OCI-LY1 (cell line): ENCODE measurements at regions not wholly inside any gene's neighbourhood (a gene's known extent, or its start where the extent isn't known, plus 50 kb on each side); places are given as distances from the start of the nearest gene placed in this dataset.

ENCODE experiments used
- H2AFZ ChIP-seq: fragments of 200-600 bp; sonication (generic), shearing (Covaris generic); 2 replicates; pipeline ENCODE4 v1.6.0; 2014; ENCODE audit warnings: antibody characterized with exemption, mild to moderate bottlenecking, low read length
- H3F3A ChIP-seq: fragments of 200-600 bp; sonication (generic), shearing (Covaris generic); 2 replicates; pipeline ENCODE4 v1.6.0; 2014; ENCODE audit warnings: mild to moderate bottlenecking, antibody characterized with exemption, low read length, moderate library complexity; ENCODE audit not compliant: insufficient read depth
- H3K27ac ChIP-seq: fragments of 200-600 bp; sonication (generic); 2 replicates; pipeline ENCODE4 v1.5.1; 2014; ENCODE audit warnings: low read length, mixed run types, mild to moderate bottlenecking, low read depth; ENCODE audit not compliant: poor library complexity, severe bottlenecking
- H3K27me3 ChIP-seq: fragments of 200-600 bp; sonication (generic); 2 replicates; pipeline ENCODE4 v1.6.0; 2014; ENCODE audit warnings: antibody characterized with exemption, mild to moderate bottlenecking, low read length, moderate library complexity; ENCODE audit not compliant: insufficient read depth
- H3K36me3 ChIP-seq: fragments of 200-600 bp; sonication (generic); 2 replicates; pipeline ENCODE4 v1.6.1; 2014; ENCODE audit warnings: mild to moderate bottlenecking, antibody characterized with exemption, low read length, moderate library complexity, mixed read lengths; ENCODE audit not compliant: insufficient read depth
- H3K4me1 ChIP-seq: fragments of 200-600 bp; sonication (generic); 2 replicates; pipeline ENCODE4 v1.5.1; 2014; ENCODE audit warnings: mild to moderate bottlenecking, low read length, moderate library complexity; ENCODE audit not compliant: insufficient read depth, severe bottlenecking
- H3K4me2 ChIP-seq: fragments of 200-600 bp; sonication (generic), shearing (Covaris generic); 2 replicates; pipeline ENCODE4 v1.6.1; 2014; ENCODE audit warnings: low read length
- H3K4me3 ChIP-seq: fragments of 200-600 bp; sonication (generic); 2 replicates; pipeline ENCODE4 v1.5.1; 2014; ENCODE audit warnings: low read length, low read depth, mild to moderate bottlenecking, mixed read lengths; ENCODE audit not compliant: poor library complexity, severe bottlenecking
- H3K79me2 ChIP-seq: fragments of 200-600 bp; shearing (Covaris generic); 2 replicates; pipeline ENCODE4 v1.6.1; 2016; ENCODE audit warnings: mixed run types, low read length, mixed read lengths; ENCODE audit not compliant: insufficient read depth
- H3K9ac ChIP-seq: fragments of 200-600 bp; sonication (generic), shearing (Covaris generic); 2 replicates; pipeline ENCODE4 v1.6.1; 2014; ENCODE audit warnings: mild to moderate bottlenecking, low read length, mixed read lengths
- H3K9me2 ChIP-seq: fragments of 200-600 bp; sonication (generic), shearing (Covaris generic); 2 replicates; pipeline ENCODE4 v1.6.1; 2014; ENCODE audit warnings: low read depth, mild to moderate bottlenecking, low read length, mixed read lengths
- H3K9me3 ChIP-seq: fragments of 200-600 bp; shearing (Covaris generic); 2 replicates; pipeline ENCODE4 v1.6.1; 2014; ENCODE audit warnings: low read length, mixed read lengths
- H4K20me1 ChIP-seq: fragments of 200-600 bp; sonication (generic), shearing (Covaris generic); 2 replicates; pipeline ENCODE4 v1.6.0; 2016; ENCODE audit warnings: mild to moderate bottlenecking, low read length; ENCODE audit not compliant: insufficient read depth
- EZH2 ChIP-seq: fragments of 200-600 bp; sonication (generic), shearing (Covaris generic); IDR thresholded peaks from 2 replicates; pipeline ENCODE4 v1.8.0; 2017; ENCODE audit warnings: borderline replicate concordance, mixed run types, mild to moderate bottlenecking, antibody characterized with exemption, low read length, moderate library complexity, mixed read lengths
- TF ChIP-seq, protein P1 (sequence below): fragments of 200-600 bp; sonication (generic), shearing (Covaris generic); IDR thresholded peaks from 2 replicates; pipeline ENCODE4 v1.5.1; 2017; ENCODE audit warnings: mild to moderate bottlenecking, antibody characterized with exemption, low read length, moderate library complexity, mixed read lengths

DNA sequence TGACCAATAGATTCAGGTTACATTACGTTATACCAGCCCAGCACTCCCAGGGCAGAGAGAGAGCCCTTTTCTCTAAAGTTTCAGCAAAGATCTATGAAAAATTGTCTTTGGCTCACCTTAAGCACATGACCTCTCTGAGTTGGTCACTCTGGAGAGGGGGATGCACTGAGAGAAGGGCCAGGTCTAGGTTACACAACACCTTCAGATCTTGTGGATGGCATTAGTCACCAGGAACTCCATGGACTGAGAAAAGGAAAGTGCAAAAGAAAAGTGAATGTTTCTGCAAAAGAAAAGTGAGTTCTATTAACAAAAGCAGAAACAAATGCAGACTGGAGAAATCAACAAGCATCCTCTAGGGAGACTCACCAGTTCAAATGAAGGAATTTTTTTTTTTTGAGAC is 253.3 kb upstream of the SALL1 start:
- TF ChIP-seq EZH2, result no peak
- TF ChIP-seq, protein P1, sequence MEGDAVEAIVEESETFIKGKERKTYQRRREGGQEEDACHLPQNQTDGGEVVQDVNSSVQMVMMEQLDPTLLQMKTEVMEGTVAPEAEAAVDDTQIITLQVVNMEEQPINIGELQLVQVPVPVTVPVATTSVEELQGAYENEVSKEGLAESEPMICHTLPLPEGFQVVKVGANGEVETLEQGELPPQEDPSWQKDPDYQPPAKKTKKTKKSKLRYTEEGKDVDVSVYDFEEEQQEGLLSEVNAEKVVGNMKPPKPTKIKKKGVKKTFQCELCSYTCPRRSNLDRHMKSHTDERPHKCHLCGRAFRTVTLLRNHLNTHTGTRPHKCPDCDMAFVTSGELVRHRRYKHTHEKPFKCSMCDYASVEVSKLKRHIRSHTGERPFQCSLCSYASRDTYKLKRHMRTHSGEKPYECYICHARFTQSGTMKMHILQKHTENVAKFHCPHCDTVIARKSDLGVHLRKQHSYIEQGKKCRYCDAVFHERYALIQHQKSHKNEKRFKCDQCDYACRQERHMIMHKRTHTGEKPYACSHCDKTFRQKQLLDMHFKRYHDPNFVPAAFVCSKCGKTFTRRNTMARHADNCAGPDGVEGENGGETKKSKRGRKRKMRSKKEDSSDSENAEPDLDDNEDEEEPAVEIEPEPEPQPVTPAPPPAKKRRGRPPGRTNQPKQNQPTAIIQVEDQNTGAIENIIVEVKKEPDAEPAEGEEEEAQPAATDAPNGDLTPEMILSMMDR, result no peak
- Histone ChIP-seq H3K9me3 (no peaks in the 10 kb centered on the region), H4K20me1 (no peaks in the 10 kb centered on the region), H3K36me3 (no peaks in the 10 kb centered on the region), H3K4me2 (no peak overlapping the region), H3K9ac (no peak overlapping the region), H3F3A (no peaks in the 10 kb centered on the region), H3K4me1 (no peaks in the 10 kb centered on the region), H3K4me3 (no peak overlapping the region), H3K9me2 (no peaks in the 10 kb centered on the region), H3K79me2 (no peaks in the 10 kb centered on the region), H2AFZ (no peak overlapping the region), H3K27ac (no peak overlapping the region), H3K27me3 (no peaks in the 10 kb centered on the region)

DNA sequence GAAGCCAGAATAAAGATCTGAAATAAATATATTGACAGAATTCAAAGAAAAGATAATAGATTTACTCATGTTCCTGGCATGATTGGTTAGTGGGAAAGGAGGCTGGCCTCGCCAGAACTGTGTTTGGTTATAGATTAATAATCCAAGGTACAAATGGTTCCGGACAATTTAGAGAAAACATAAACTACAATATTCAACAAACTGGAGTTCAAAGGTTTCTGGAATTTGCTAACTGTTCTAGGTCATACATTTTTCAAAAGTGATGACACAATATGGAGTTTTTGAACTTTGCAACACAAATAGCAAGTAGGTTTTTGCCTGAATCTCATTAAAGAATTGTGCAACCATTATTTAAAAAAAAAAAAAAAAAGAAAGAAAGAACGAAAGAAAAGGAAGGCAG is 251.7 kb upstream of the SALL1 start:
- H3K79me2 ChIP-seq, result no peaks in the 10 kb centered on the region
- H3K27me3 ChIP-seq, result no peaks in the 10 kb centered on the region
- no peaks in the 10 kb centered on the region for H3K9me2 ChIP-seq
- no peaks in the 10 kb centered on the region for H3K36me3 ChIP-seq
- no peaks in the 10 kb centered on the region for H4K20me1 ChIP-seq
- TF ChIP-seq, protein P1, result no peak
- no peak overlapping the region for H2AFZ ChIP-seq
- no peak overlapping the region for H3K4me3 ChIP-seq
- no peak overlapping the region for H3K9ac ChIP-seq
- H3K27ac ChIP-seq, result no peak overlapping the region
- H3K4me1 ChIP-seq, result no peaks in the 10 kb centered on the region
- no peaks in the 10 kb centered on the region for H3F3A ChIP-seq
- H3K9me3 ChIP-seq, result no peaks in the 10 kb centered on the region
- H3K4me2 ChIP-seq, result no peak overlapping the region

DNA sequence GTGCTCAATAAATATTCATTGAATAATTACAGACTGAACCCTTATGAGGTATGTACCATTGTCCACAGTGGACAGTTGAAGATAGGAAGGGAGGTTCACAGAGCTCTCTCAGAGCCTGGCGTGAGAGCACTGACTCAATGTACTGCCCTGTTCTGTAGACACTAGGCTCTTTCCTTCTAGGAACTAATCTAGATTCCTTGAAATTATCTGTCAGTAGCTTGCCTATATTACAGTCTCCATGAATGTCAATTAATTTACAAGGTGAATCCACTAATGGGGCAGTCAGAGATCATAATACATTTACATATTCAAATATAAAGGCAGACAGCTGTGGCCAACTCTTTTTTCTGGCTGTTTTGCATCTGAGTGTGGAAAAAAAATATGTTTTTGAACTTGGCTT is 251.2 kb upstream of the SALL1 start:
- H3K4me2 ChIP-seq, result no peak overlapping the region

More for the DNA sequence above, 251.2 kb upstream of the SALL1 start:
- Histone ChIP-seq H3K4me3 (no peak overlapping the region), H4K20me1 (no peaks in the 10 kb centered on the region), H3K27me3 (no peaks in the 10 kb centered on the region), H3F3A (no peaks in the 10 kb centered on the region), H3K36me3 (no peaks in the 10 kb centered on the region), H3K9me2 (no peaks in the 10 kb centered on the region), H3K9me3 (no peaks in the 10 kb centered on the region), H3K4me1 (no peaks in the 10 kb centered on the region), H2AFZ (no peak overlapping the region), H3K79me2 (no peaks in the 10 kb centered on the region), H3K9ac (no peak overlapping the region), H3K27ac (no peak overlapping the region)
- no peak for TF ChIP-seq EZH2
- TF ChIP-seq, protein P1, result no peak
